MM.1S (cell line): ENCODE measurements at regions not wholly inside any gene's neighbourhood (a gene's known extent, or its start where the extent isn't known, plus 50 kb on each side); places are given as distances from the start of the nearest gene placed in this dataset.

Experiments
- DNase-seq: peaks from one replicate; pipeline ENCODE4 v3.0.0-alpha.2; 2015
- H2AFZ ChIP-seq: fragments of 300-600 bp; sonication (generic); 2 replicates; pipeline ENCODE4 v1.6.0; 2016; ENCODE audit warnings: antibody characterized with exemption, low read length
- H3F3A ChIP-seq: fragments of 300-600 bp; sonication (generic); 2 replicates; pipeline ENCODE4 v1.6.1; 2016; ENCODE audit warnings: mild to moderate bottlenecking, antibody characterized with exemption, low read length, moderate library complexity, mixed read lengths; ENCODE audit not compliant: insufficient read depth
- H3K27ac ChIP-seq: fragments of 300-600 bp; sonication (generic); 2 replicates; pipeline ENCODE4 v1.5.1; 2016; ENCODE audit warnings: mild to moderate bottlenecking, low read length
- H3K27me3 ChIP-seq: fragments of 300-600 bp; sonication (generic); replicated peaks from 2 replicates; pipeline ENCODE4 v1.6.0; 2016; ENCODE audit warnings: low read length; ENCODE audit not compliant: insufficient read depth
- H3K36me3 ChIP-seq: fragments of 300-600 bp; sonication (generic); replicated peaks from 2 replicates; pipeline ENCODE4 v1.6.1; 2016; ENCODE audit warnings: mild to moderate bottlenecking, low read length, mixed read lengths; ENCODE audit not compliant: insufficient read depth
- H3K4me1 ChIP-seq: fragments of 300-600 bp; sonication (generic); 2 replicates; pipeline ENCODE4 v1.6.1; 2016; ENCODE audit warnings: low read length, mixed read lengths
- H3K4me2 ChIP-seq: fragments of 300-600 bp; sonication (generic); 2 replicates; pipeline ENCODE4 v1.6.0; 2016; ENCODE audit warnings: low read depth, low read length
- H3K4me3 ChIP-seq: fragments of 300-600 bp; sonication (generic); 2 replicates; pipeline ENCODE4 v1.5.1; 2016; ENCODE audit warnings: low read length, mixed read lengths
- H3K79me2 ChIP-seq: fragments of 300-600 bp; sonication (generic); 2 replicates; pipeline ENCODE4 v1.6.1; 2016; ENCODE audit warnings: mixed run types, low read length, mixed read lengths
- H3K9ac ChIP-seq: fragments of 300-600 bp; sonication (generic); 2 replicates; pipeline ENCODE4 v1.6.1; 2016; ENCODE audit warnings: low read length, mixed read lengths
- H3K9me2 ChIP-seq: fragments of 300-600 bp; sonication (generic); replicated peaks from 2 replicates; pipeline ENCODE4 v1.6.1; 2016; ENCODE audit warnings: mild to moderate bottlenecking, low read length, mixed read lengths; ENCODE audit not compliant: insufficient read depth
- H3K9me3 ChIP-seq: fragments of 300-600 bp; sonication (generic); replicated peaks from 2 replicates; pipeline ENCODE4 v1.6.1; 2016; ENCODE audit warnings: mild to moderate bottlenecking, low read length, mixed read lengths; ENCODE audit not compliant: insufficient read depth
- H4K20me1 ChIP-seq: fragments of 300-600 bp; sonication (generic); 2 replicates; pipeline ENCODE4 v1.6.1; 2016; ENCODE audit warnings: mild to moderate bottlenecking, low read length, moderate library complexity, mixed read lengths; ENCODE audit not compliant: insufficient read depth
- EZH2 ChIP-seq: fragments of 300-600 bp; sonication (generic); optimal IDR thresholded peaks from 2 replicates; pipeline ENCODE3; 2017; ENCODE audit warnings: low read depth, mild to moderate bottlenecking, antibody characterized with exemption, low read length, mixed read lengths
- EZH2phosphoT487 ChIP-seq: fragments of 300-600 bp; sonication (generic); IDR thresholded peaks from 2 replicates; pipeline ENCODE4 v1.6.1; 2018; ENCODE audit warnings: antibody characterized with exemption, low read length
- TF ChIP-seq, protein P1 (sequence below): fragments of 300-600 bp; sonication (generic); IDR thresholded peaks from 2 replicates; pipeline ENCODE4 v1.5.1; 2016; ENCODE audit warnings: antibody characterized with exemption, low read length, mixed read lengths

DNA sequence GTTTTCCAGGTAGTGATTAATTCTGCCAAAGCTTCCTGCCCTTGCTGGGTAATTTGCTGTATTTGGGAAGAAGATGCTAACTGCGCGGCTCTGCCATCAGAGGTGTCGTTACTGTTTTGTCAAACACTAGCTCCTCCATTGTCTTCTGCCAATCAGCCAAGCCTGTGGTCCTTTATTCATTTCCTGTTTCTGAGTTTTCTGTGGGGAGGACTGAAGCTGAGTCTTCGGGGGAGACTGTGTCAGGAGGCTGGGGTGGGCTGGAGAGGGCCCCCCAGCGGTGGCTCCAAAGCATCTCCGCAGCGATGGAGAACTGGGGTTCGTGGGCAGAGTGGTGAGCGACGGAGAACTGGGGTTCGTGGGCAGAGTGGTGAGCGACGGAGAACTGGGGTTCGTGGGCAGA is 322.9 kb upstream of the B3GAT1 start:
- no peaks in the 10 kb centered on the region for H3K27me3 ChIP-seq
- no peaks in the 10 kb centered on the region for H4K20me1 ChIP-seq
- H3K36me3 ChIP-seq: no peaks in the 10 kb centered on the region
- H3K9me2 ChIP-seq: no peaks in the 10 kb centered on the region
- H3K27ac ChIP-seq: no peak overlapping the region
- H3K4me1 ChIP-seq: no peaks in the 10 kb centered on the region
- H3K9me3 ChIP-seq: no peaks in the 10 kb centered on the region
- TF ChIP-seq, protein P1, sequence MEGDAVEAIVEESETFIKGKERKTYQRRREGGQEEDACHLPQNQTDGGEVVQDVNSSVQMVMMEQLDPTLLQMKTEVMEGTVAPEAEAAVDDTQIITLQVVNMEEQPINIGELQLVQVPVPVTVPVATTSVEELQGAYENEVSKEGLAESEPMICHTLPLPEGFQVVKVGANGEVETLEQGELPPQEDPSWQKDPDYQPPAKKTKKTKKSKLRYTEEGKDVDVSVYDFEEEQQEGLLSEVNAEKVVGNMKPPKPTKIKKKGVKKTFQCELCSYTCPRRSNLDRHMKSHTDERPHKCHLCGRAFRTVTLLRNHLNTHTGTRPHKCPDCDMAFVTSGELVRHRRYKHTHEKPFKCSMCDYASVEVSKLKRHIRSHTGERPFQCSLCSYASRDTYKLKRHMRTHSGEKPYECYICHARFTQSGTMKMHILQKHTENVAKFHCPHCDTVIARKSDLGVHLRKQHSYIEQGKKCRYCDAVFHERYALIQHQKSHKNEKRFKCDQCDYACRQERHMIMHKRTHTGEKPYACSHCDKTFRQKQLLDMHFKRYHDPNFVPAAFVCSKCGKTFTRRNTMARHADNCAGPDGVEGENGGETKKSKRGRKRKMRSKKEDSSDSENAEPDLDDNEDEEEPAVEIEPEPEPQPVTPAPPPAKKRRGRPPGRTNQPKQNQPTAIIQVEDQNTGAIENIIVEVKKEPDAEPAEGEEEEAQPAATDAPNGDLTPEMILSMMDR: no peak
- no peak for TF ChIP-seq EZH2
- TF ChIP-seq EZH2phosphoT487: no peak
- no peak overlapping the region for H3K4me2 ChIP-seq
- H3K79me2 ChIP-seq: no peaks in the 10 kb centered on the region
- H3K9ac ChIP-seq: no peak overlapping the region
- H2AFZ ChIP-seq: no peak overlapping the region
- no peak for DNase-seq
- H3K4me3 ChIP-seq: no peak overlapping the region
- no peaks in the 10 kb centered on the region for H3F3A ChIP-seq

DNA sequence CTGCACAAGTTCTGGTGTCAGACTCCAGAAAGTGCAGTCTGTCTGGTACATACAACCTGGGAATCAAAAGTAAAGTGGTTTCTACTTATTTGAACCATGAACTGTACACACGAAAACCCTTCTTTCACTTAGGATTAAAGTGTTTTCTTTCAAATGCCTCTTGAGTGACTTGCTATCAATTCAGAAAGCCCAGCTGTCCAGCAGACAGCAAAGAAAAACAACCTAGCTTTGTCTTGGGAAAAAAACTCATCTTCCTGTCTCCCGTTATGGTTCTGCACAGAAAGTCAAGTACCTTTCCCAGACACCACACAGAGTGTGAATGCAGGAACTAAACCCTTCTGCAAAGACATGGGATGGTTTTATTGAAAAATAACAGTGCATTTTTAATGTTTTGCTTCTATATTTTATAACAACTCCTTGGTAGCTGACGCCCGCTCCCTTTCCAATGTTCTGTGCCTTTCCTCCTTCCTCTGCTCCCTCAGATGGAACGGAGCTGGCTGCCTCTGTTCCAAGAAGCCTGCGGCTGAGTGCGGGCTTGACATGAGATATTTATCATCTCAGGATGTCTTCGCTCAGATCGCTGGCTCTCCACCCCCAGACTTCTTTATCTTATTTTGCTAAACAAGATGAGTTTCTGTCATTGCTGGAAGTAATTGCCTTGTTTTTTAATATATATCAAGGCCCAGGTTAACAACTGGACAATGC is 322.3 kb upstream of the B3GAT1 start:
- Histone ChIP-seq H3K4me3 (no peak overlapping the region), H3K9ac (no peak overlapping the region), H3K9me2 (no peaks in the 10 kb centered on the region), H3K27ac (no peak overlapping the region), H3K4me1 (no peaks in the 10 kb centered on the region), H4K20me1 (no peaks in the 10 kb centered on the region), H3F3A (no peaks in the 10 kb centered on the region), H3K79me2 (no peaks in the 10 kb centered on the region), H3K4me2 (no peak overlapping the region), H2AFZ (no peak overlapping the region), H3K27me3 (no peaks in the 10 kb centered on the region), H3K36me3 (no peaks in the 10 kb centered on the region), H3K9me3 (no peaks in the 10 kb centered on the region)
- no peak for DNase-seq
- TF ChIP-seq EZH2phosphoT487 (no peak), EZH2 (no peak)
- TF ChIP-seq, protein P1: no peak

DNA sequence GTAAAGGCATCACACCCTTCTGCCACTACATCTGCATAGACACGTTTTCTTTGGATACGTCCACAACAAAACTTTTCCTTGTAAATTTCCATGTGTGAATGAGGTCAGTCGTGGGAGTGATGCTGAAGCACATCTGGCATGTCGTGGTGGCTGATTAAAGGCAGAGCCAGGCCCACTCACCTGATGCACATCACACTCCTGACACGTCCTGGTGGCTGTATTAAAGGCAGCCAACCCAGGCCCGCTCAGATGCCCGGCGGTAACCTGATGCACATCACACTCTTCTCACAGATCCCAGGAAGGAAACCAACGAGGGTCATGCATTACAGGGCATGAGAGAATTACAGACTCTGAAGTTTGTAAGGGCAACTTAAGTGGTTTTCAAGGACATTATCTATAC is 321.6 kb upstream of the B3GAT1 start:
- H4K20me1 ChIP-seq: no peaks in the 10 kb centered on the region
- TF ChIP-seq EZH2phosphoT487: no peak
- TF ChIP-seq, protein P1: no peak
- no peak for TF ChIP-seq EZH2
- H3K4me1 ChIP-seq: no peaks in the 10 kb centered on the region
- H3K27ac ChIP-seq: no peak overlapping the region
- no peaks in the 10 kb centered on the region for H3F3A ChIP-seq
- no peak overlapping the region for H3K4me3 ChIP-seq
- no peaks in the 10 kb centered on the region for H3K79me2 ChIP-seq
- no peak overlapping the region for H2AFZ ChIP-seq
- DNase-seq: no peak
- no peaks in the 10 kb centered on the region for H3K9me2 ChIP-seq
- no peaks in the 10 kb centered on the region for H3K27me3 ChIP-seq
- H3K4me2 ChIP-seq: no peak overlapping the region
- no peaks in the 10 kb centered on the region for H3K36me3 ChIP-seq
- H3K9ac ChIP-seq: no peak overlapping the region
- H3K9me3 ChIP-seq: no peaks in the 10 kb centered on the region
